Activated T-cell treated with anti-CD3 and anti-CD28 coated beads for 48 hours (primary cell): ENCODE measurements at regions not wholly inside any gene's neighbourhood (a gene's known extent, or its start where the extent isn't known, plus 50 kb on each side); places are given as distances from the start of the nearest gene placed in this dataset.
"Not testable (repeated sequence)": the region's sequence is repeated elsewhere in the genome, so short reads cannot be mapped to it uniquely, and the experiment has no call there.

Experiments used
- DNase-seq: peaks from one replicate; pipeline ENCODE4 v3.0.0-alpha.2; 2020; ENCODE audit warnings: low read depth

- no peak for DNase-seq
These were observed 421.2 kb downstream of the TRAM1L1 start for GRCh38 chr4:116664198-116664597.

GRCh38 chr4:116639070-116639577, 446.3 kb downstream of the TRAM1L1 start:
- DNase-seq, result no peak

DNA sequence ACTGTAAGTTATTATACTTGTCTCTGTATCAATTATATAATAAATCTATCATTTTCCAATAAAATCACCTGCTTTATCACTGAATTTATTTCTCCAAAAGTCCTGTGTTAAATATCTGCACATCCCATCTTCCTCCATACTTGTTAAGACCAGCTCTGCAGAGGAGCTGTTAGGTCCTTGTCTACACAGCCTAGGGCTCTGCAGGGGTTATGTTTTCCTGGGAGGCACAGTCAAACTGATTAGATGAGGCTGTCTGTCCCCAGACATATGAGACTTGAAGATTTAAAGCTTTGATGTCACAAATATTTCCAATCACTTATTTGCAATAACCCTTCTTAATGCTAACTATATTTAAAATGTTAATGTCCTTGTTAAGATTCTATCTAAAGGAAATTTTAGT, 446.8 kb downstream of the TRAM1L1 start:
- no peak for DNase-seq

DNA sequence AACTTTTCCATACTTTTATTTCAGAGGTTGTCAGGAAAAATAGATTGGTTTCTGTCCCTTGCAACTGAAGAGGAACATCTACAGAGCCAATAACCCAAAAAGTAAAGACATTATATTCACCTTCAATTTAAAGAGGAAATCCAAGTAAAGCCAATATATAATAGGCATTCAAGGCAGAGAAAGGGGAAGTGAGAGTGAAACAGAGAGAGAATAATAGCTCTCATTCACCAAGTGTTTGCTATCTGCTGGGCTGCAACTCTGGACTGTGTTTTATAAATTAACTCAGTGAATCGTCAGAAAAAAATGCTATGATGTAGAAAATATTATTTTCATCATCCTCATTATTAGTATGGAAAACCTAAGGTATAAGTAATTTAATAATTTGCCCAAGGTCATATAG, 448.5 kb downstream of the TRAM1L1 start:
- DNase-seq, result no peak

DNA sequence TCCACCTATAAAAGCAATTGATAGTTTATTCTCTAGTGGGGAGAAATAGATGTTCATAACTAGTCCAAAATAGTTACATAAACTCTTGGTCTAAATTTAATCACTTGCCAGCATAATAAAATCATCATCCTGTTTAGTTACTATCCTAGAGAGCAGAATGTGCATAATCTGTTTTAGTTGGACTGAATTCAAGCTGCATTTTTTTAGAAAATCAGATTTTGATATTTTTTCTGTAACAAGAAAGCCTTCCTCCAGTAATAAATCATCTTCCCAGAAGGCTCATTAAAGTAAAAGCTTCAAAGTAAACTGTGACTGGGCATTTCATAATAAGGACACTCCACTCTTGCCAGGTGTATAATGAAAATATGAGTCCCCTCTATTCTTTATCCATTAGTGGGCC, 453.1 kb downstream of the TRAM1L1 start:
- no peak for DNase-seq

DNA sequence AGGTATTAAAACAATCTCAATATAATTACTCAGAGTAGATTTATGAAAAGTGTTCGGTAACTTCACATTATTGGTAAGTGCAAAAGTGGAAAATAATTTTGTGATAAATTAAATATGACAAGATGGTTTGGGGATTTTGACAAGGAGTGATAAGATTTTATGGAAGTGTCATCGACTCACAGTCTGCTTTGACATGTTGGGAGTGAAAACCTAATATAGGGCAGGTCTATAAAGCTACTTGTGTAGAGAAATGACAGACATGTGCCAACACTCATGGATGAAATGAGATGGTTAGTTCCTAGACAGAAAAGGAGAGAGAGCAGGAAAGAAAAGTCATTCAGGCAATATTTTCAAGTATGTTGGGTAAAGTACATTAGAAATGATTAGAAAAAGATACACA, 456.8 kb downstream of the TRAM1L1 start:
- no peak for DNase-seq

DNA sequence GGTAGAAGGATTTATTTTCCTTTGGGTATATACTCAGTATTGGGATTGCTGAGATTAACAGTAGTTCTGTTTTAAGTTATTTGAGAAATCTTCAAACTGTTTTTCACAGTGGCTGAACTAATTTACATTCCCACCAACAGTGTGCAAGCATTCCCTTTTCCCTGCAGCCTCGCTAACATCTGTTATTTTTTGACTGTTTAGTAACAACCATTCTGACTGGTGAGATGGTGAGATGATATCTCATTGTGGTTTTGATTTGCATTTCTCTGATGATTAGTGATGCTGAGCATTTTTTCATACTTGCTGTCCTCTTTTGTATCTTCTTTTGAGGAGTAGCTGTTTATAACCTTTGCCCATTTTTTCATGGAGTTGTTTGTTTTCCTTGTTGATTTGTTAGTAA, 457.8 kb downstream of the TRAM1L1 start:
- DNase-seq, result no peak

DNA sequence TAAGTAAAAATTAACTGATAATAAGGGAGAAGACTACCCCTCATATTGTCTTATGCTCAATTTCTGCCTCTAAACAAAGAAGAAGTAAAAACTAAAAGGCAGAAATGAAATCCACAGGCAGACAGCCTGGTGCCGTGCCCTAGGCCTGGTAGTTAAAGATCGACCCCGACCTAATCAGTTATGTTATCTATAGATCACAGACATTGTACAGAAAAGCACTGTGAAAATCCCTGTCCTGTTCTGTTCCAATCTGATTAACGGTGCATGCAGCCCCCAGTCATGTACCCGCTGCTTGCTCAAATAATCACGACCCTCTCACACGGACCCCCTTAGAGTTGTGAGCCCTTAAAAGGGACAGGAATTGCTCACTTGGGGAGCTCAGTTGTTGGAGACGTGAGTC, 465.9 kb downstream of the TRAM1L1 start:
- not testable (repeated sequence) for DNase-seq

DNA sequence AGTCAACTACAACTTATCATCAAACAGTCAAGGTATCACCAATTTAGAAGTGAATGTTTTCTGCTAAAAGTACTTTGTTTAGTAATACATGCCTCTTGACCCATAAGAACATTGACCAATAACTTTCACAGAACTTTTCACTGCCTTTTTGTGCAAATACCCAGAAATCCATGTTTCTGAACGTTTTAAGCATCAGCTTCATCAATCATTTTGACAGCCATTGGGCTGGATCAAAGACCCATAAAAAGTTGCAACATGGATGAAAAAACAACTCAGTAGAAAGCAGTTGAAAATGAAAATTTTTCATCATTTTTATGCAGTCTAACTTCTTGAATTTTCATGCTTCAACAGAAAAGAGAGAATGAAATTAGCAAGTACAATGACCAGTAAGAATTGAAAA, 466.7 kb downstream of the TRAM1L1 start:
- DNase-seq, result no peak

GRCh38 chr4:116603096-116603495, 482.3 kb downstream of the TRAM1L1 start:
- no peak for DNase-seq

- DNase-seq, result peak; percentile 11
These were observed 485.5 kb downstream of the TRAM1L1 start for GRCh38 chr4:116599859-116600258.

GRCh38 chr4:116598980-116599789, 486.2 kb downstream of the TRAM1L1 start:
- no peak for DNase-seq

- DNase-seq, result no peak
These were observed 487.0 kb downstream of the TRAM1L1 start for GRCh38 chr4:116598155-116598979.

GRCh38 chr4:116590648-116591047, 494.7 kb downstream of the TRAM1L1 start:
- no peak for DNase-seq

- DNase-seq, result no peak
These were observed 496.6 kb downstream of the TRAM1L1 start for GRCh38 chr4:116588783-116589182.

GRCh38 chr4:116585246-116585645, 500.1 kb downstream of the TRAM1L1 start:
- DNase-seq, result no peak

GRCh38 chr4:116577321-116577720, 508.1 kb downstream of the TRAM1L1 start:
- DNase-seq, result no peak

GRCh38 chr4:116573540-116573939, 511.8 kb downstream of the TRAM1L1 start:
- no peak for DNase-seq

DNA sequence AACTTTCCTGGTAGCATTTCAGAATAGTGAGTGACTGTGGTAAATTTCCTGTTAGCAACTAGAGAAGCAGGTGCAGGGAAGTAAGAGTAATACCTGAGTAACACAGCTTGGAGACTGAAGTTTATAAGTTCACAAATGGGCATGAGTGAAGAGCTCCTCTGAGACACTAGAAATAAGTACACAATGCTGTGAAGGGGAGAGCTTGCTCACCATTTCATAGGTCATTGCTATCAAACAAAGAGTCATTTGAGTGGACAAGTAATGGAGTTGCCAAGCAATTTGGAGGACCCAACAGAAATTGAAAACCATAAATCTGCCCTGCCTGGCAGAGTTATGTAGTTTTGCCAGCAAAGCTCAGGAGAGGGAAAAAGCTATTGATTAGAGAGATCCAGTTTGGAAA, 523.6 kb downstream of the TRAM1L1 start:
- DNase-seq, result no peak

GRCh38 chr4:116551806-116552205, 533.6 kb downstream of the TRAM1L1 start:
- no peak for DNase-seq

DNA sequence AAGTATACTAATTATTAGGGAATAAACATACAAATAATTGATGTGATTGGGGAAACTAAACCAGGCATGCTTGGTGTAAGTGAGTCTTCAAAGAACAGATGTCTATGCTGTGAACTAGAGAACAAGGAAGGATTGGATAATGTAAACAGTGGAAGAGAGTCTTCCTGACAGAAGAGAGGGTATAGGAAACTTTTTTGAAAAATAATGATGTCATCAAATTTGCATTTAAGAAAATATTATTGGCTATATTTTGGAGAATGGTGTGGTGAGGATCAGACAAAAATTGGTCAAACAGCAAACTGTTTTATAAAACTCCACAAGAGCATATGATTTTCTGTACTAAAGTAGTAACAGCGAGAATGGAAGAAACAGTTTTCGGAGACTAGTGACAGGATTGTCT, 537.7 kb downstream of the TRAM1L1 start:
- DNase-seq, result no peak

DNA sequence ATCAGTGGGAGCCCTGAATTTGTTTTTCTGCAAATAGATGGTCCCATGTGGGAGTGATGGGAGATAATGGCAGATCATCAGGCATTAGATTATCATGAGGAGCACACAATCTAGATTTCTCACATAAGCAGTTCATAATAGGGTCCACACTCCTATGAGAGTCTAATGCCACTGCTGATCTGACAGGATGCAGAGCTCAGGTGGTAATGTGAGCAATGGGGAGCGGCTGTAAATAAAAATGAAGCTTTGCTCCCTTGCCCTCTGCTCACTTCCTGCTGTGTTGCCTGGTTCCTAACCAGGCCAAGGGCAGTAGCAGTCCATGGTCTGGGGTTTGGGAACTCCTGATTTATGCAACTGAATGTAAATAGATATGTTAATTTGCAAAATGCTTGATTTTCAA, 538.6 kb downstream of the TRAM1L1 start:
- no peak for DNase-seq

DNA sequence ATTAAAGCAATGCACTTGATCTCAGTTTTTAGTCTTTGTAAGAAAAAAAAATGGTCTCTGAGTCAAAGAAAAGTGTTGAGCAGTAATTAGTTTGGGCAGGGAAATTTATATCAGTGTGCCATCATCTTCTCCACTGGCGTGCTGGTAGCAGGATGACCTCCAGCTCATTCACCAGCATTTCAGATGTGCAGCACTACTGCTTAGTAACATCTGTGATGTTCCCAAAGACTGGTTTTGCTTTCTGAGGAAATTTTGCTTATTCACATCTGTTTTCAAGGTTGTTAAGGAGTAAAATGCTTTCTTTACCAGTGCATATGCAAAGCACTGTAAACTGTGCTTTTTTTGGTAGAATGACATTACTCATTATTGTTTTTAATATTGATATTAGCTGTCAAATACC, 540.4 kb downstream of the TRAM1L1 start:
- DNase-seq, result no peak
